Mesothelial cell of epicardium (in vitro differentiated cells): ENCODE measurements at regions not wholly inside any gene's neighbourhood (a gene's known extent, or its start where the extent isn't known, plus 50 kb on each side); places are given as distances from the start of the nearest gene placed in this dataset.
"Not testable (repeated sequence)": the region's sequence is repeated elsewhere in the genome, so short reads cannot be mapped to it uniquely, and the experiment has no call there.

Experiments
- DNase-seq, 2 experiments: peaks; one replicate each; pipeline ENCODE4 v3.0.0; 2021; ENCODE audit warnings: low spot score in 2 of 2; ENCODE audit not compliant: unreplicated experiment in 2 of 2
- H3K27ac Mint-ChIP-seq: 2 replicates; pipeline ENCODE4 v1.8.0; 2021; ENCODE audit warnings: mixed read lengths
- H3K27me3 Mint-ChIP-seq: 2 replicates; pipeline ENCODE4 v1.8.0; 2021; ENCODE audit warnings: low read depth, mixed read lengths
- H3K36me3 Mint-ChIP-seq: 2 replicates; pipeline ENCODE4 v1.8.0; 2021; ENCODE audit warnings: mixed read lengths
- H3K4me1 Mint-ChIP-seq: 2 replicates; pipeline ENCODE4 v1.8.0; 2021; ENCODE audit warnings: mixed read lengths
- H3K4me3 Mint-ChIP-seq: 2 replicates; pipeline ENCODE4 v1.8.0; 2021; ENCODE audit warnings: mild to moderate bottlenecking, moderate library complexity, mixed read lengths
- H3K9me3 Mint-ChIP-seq: 2 replicates; pipeline ENCODE4 v1.8.0; 2021; ENCODE audit warnings: mixed read lengths
- TF ChIP-seq, protein P1 (sequence below): fragments of 200-600 bp; sonication (generic); IDR thresholded peaks from one replicate; pipeline ENCODE4 v1.5.0; 2021; ENCODE audit warnings: antibody characterized with exemption; ENCODE audit not compliant: unreplicated experiment

DNA sequence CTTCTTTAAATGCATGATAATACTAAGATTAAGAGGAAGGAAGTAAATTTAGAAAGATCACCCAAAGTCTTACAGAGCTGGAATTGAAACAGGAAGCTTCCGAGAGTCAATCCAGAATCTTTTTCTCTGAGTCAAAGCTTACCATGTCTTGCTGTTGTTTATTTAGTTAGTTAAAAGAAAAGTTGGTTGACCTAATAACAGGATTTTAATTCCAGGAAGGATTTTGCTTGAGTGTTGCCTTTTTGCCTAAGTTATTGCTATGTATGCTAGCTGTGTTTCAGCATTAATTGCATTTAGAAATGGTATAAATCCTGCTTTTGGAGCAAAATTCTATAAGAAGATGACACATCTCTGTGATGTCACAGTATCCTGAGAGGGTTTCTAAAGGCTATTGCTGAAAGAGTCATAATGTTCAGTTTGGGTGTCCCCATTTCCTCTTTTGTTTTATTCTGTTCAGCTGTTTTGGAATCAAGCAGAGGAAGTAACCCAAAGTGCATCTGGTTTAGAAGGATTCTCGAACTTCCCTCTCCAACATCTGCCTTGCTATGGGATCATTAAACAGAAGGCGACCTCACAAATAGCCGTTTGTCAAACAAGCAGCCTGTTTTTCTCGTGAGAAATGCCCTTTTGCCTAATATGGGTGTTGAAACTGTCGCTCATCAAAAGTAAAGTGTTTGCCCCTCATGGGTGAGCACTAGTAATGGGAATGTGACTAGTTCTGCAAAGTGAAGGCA, 271.5 kb upstream of the MMADHC start:
- H3K36me3 Mint-ChIP-seq: peaks cover 2% of the 10 kb centered on the region
- no peaks in the 10 kb centered on the region for H3K27me3 Mint-ChIP-seq
- no peak for DNase-seq
- peaks cover 2% of the 10 kb centered on the region for H3K4me1 Mint-ChIP-seq
- TF ChIP-seq, protein P1, sequence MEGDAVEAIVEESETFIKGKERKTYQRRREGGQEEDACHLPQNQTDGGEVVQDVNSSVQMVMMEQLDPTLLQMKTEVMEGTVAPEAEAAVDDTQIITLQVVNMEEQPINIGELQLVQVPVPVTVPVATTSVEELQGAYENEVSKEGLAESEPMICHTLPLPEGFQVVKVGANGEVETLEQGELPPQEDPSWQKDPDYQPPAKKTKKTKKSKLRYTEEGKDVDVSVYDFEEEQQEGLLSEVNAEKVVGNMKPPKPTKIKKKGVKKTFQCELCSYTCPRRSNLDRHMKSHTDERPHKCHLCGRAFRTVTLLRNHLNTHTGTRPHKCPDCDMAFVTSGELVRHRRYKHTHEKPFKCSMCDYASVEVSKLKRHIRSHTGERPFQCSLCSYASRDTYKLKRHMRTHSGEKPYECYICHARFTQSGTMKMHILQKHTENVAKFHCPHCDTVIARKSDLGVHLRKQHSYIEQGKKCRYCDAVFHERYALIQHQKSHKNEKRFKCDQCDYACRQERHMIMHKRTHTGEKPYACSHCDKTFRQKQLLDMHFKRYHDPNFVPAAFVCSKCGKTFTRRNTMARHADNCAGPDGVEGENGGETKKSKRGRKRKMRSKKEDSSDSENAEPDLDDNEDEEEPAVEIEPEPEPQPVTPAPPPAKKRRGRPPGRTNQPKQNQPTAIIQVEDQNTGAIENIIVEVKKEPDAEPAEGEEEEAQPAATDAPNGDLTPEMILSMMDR: no peak
- peaks cover 22% of the 10 kb centered on the region for H3K9me3 Mint-ChIP-seq
- H3K4me3 Mint-ChIP-seq: no peak overlapping the region
- no peak overlapping the region for H3K27ac Mint-ChIP-seq

DNA sequence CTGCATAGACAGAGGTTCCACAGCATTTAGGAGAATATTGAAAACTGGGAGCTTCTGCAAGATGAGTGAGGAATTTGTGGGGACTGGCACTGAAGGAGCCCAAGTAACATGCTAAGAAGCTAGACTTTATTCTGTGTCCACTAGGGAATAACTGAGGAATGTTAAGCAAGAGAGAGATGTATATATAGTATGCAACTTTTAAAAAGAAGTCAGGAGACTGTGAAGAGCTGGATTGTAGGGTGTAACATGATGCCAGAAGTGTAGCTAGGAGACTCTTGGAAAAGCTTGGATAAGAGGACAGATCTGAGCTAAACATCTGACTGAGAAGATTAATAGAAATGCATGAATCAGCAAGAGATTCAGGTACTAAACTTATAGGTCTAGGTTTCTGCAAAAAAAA, 270.6 kb upstream of the MMADHC start:
- DNase-seq: no peak
- TF ChIP-seq, protein P1: no peak
- no peak overlapping the region for H3K27ac Mint-ChIP-seq

DNA sequence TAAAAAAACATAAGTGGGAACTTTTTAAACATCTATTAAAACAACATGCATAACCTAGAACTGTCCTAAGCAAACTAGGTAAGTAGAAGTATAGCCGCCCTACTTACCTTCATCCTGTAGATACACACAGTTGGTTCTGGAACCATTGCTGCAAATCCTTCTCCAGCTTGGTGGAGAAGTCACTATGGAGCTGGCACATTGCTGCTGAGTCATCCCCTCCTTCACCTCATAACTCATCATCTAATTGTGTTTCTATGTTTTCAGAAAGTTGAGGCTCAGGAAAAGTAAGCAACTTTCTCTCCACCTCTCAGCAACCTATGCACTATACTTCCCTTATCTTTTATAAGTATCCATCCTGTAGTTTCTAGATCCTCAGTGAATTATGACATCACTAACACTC, 269.8 kb upstream of the MMADHC start:
- Mint-ChIP-seq H3K27ac (no peak overlapping the region), H3K9me3 (peaks cover 18% of the 10 kb centered on the region), H3K27me3 (no peaks in the 10 kb centered on the region), H3K4me1 (peaks cover 2% of the 10 kb centered on the region), H3K36me3 (no peaks in the 10 kb centered on the region), H3K4me3 (no peak overlapping the region)
- TF ChIP-seq, protein P1: no peak
- DNase-seq: no peak

More for the DNA sequence above, 270.6 kb upstream of the MMADHC start:
- Mint-ChIP-seq H3K4me1 (peaks cover 2% of the 10 kb centered on the region), H3K4me3 (no peak overlapping the region), H3K27me3 (no peaks in the 10 kb centered on the region), H3K9me3 (peaks cover 21% of the 10 kb centered on the region), H3K36me3 (peaks cover under 1% of the 10 kb centered on the region)

DNA sequence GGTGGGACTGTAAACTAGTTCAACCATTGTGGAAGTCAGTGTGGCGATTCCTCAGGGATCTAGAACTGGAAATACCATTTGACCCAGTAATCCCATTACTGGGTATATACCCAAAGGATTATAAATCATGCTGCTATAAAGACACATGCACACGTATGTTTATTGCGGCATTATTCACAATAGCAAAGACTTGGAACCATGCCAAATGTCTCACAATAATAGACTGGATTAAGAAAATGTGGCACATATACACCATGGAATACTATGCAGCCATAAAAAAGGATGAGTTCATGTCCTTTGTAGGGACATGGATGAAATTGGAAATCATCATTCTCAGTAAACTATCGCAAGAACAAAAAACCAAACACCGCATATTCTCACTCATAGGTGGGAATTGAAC, 268.3 kb upstream of the MMADHC start:
- not testable (repeated sequence) for H3K4me3 Mint-ChIP-seq, H3K4me1 Mint-ChIP-seq, H3K27me3 Mint-ChIP-seq, H3K36me3 Mint-ChIP-seq, H3K27ac Mint-ChIP-seq, DNase-seq
- H3K9me3 Mint-ChIP-seq: peaks cover 10% of the 10 kb centered on the region

DNA sequence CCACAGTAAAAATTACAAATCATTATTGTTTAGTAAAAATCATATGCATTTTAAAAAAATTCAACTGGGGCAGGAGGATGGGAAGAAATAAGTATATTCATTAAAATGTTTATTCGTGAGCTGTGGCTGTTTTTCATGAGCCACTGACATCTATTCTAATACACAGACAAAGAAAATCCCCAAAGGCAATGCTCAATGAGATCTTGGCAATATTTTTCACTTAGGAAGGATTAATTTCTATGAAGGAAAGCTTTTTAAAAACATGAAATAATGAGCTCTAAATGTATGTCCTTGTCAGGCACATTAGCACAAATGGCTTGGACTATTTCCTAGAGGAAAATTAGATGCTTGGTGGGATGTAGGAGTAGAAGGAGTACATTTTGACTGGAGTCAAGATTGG, 262.0 kb upstream of the MMADHC start:
- Mint-ChIP-seq H3K36me3 (peaks cover 5% of the 10 kb centered on the region), H3K4me3 (no peak overlapping the region), H3K27me3 (no peaks in the 10 kb centered on the region), H3K4me1 (peaks cover 23% of the 10 kb centered on the region), H3K9me3 (peaks cover 14% of the 10 kb centered on the region), H3K27ac (peak overlapping the region; percentile 73)
- TF ChIP-seq, protein P1: no peak
- no peak for DNase-seq

DNA sequence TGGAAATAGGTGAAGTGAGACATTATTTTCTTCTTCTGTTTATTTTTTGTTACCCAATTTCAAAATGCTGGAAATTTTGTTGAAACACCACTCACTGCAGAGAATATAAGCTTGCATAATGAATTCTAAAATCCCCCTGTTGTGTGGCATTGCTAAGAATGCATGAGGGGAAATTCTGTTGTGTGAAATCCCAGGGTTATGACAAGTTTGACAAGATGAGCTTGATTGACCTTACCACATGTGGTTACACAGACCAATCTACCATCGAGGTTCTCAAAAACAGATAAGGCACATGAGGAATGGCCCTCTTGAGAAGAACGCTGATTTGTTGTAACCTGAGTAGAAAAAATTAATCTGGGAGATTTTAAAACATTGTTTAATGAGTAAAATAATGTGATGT, 261.6 kb upstream of the MMADHC start:
- H3K36me3 Mint-ChIP-seq: peaks cover 5% of the 10 kb centered on the region
- TF ChIP-seq, protein P1: no peak
- peaks cover 23% of the 10 kb centered on the region for H3K4me1 Mint-ChIP-seq
- H3K27ac Mint-ChIP-seq: peak overlapping the region; percentile 60
- H3K4me3 Mint-ChIP-seq: no peak overlapping the region
- peaks cover 14% of the 10 kb centered on the region for H3K9me3 Mint-ChIP-seq
- no peaks in the 10 kb centered on the region for H3K27me3 Mint-ChIP-seq
- no peak for DNase-seq
